ENCODE measurements at regions not wholly inside any gene's neighbourhood (a gene's known extent, or its start where the extent isn't known, plus 50 kb on each side); places are given as distances from the start of the nearest gene placed in this dataset.

DNA sequence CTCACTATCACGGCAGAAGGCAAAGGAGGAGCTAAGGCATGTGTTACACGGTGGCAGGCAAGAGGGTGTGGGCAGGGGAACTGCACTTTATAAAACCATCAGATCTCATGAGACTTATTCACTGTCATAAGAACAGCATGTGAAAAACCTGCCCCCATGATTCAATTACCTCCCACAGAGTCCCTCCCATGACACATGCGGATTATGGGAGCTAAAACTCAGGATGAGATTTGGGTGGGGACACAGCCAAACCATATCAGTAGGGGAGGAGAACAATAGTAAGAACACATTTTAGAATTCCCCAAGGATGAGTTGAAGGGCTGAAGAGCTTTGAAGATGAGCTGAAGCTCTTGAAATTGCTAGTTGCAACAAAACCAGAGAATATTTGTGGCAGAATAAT is 287.9 kb downstream of the SMARCA2 start:
- TF ChIP-seq ZBTB7A (IDR thresholded peaks at IDR 0.05; ENCODE audit: low read depth) = no peak
- TF ChIP-seq, protein P1, sequence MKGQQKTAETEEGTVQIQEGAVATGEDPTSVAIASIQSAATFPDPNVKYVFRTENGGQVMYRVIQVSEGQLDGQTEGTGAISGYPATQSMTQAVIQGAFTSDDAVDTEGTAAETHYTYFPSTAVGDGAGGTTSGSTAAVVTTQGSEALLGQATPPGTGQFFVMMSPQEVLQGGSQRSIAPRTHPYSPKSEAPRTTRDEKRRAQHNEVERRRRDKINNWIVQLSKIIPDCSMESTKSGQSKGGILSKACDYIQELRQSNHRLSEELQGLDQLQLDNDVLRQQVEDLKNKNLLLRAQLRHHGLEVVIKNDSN (IDR thresholded peaks at IDR 0.05) = no peak
- TF ChIP-seq TEAD4 (IDR thresholded peaks at IDR 0.05) = no peak
- no peak for TF ChIP-seq EGR1 (IDR thresholded peaks at IDR 0.05)
- no peak for TF ChIP-seq YY1 (IDR thresholded peaks at IDR 0.05; ENCODE audit: low read depth)

GRCh38 chr9:2307480-2307879 is 292.3 kb downstream of the SMARCA2 start:
- TF ChIP-seq EP300 (IDR thresholded peaks at IDR 0.05; ENCODE audit: borderline replicate concordance) = no peak
- no peak for TF ChIP-seq MAX (IDR thresholded peaks at IDR 0.05)
- no peak for TF ChIP-seq RAD21 (IDR thresholded peaks at IDR 0.05; ENCODE audit: low read depth)
- TF ChIP-seq, protein P1 (IDR thresholded peaks at IDR 0.05) = no peak
- TF ChIP-seq, protein P2, sequence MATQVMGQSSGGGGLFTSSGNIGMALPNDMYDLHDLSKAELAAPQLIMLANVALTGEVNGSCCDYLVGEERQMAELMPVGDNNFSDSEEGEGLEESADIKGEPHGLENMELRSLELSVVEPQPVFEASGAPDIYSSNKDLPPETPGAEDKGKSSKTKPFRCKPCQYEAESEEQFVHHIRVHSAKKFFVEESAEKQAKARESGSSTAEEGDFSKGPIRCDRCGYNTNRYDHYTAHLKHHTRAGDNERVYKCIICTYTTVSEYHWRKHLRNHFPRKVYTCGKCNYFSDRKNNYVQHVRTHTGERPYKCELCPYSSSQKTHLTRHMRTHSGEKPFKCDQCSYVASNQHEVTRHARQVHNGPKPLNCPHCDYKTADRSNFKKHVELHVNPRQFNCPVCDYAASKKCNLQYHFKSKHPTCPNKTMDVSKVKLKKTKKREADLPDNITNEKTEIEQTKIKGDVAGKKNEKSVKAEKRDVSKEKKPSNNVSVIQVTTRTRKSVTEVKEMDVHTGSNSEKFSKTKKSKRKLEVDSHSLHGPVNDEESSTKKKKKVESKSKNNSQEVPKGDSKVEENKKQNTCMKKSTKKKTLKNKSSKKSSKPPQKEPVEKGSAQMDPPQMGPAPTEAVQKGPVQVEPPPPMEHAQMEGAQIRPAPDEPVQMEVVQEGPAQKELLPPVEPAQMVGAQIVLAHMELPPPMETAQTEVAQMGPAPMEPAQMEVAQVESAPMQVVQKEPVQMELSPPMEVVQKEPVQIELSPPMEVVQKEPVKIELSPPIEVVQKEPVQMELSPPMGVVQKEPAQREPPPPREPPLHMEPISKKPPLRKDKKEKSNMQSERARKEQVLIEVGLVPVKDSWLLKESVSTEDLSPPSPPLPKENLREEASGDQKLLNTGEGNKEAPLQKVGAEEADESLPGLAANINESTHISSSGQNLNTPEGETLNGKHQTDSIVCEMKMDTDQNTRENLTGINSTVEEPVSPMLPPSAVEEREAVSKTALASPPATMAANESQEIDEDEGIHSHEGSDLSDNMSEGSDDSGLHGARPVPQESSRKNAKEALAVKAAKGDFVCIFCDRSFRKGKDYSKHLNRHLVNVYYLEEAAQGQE (IDR thresholded peaks at IDR 0.05; ENCODE audit: low read depth) = no peak
- no peak for TF ChIP-seq FOXM1 (IDR thresholded peaks at IDR 0.05; ENCODE audit: borderline replicate concordance, low read depth)
- no peak for TF ChIP-seq YY1 (IDR thresholded peaks at IDR 0.05; ENCODE audit: low read depth)
- TF ChIP-seq CEBPB (IDR thresholded peaks at IDR 0.05) = no peak
- TF ChIP-seq TAF1 (IDR thresholded peaks at IDR 0.05; ENCODE audit: low read depth) = no peak

- TF ChIP-seq TEAD4 (IDR thresholded peaks at IDR 0.05) = no peak
- TF ChIP-seq FOXM1 (IDR thresholded peaks at IDR 0.05; ENCODE audit: borderline replicate concordance, low read depth) = no peak
- TF ChIP-seq RAD21 (IDR thresholded peaks at IDR 0.05; ENCODE audit: low read depth) = no peak
- no peak for TF ChIP-seq CEBPB (IDR thresholded peaks at IDR 0.05)
- TF ChIP-seq CREB1 (IDR thresholded peaks at IDR 0.05; ENCODE audit: low read depth) = no peak
- no peak for TF ChIP-seq YY1 (IDR thresholded peaks at IDR 0.05; ENCODE audit: low read depth)
- no peak for TF ChIP-seq TCF12 (IDR thresholded peaks at IDR 0.05; ENCODE audit: low read depth)
- TF ChIP-seq EP300 (IDR thresholded peaks at IDR 0.05; ENCODE audit: borderline replicate concordance) = no peak
- TF ChIP-seq, protein P2 (IDR thresholded peaks at IDR 0.05; ENCODE audit: low read depth) = no peak
- no peak for TF ChIP-seq TAF1 (IDR thresholded peaks at IDR 0.05; ENCODE audit: low read depth)
- no peak for TF ChIP-seq ZBTB7A (IDR thresholded peaks at IDR 0.05; ENCODE audit: low read depth)
Observed at GRCh38 chr9:2311920-2312319, 296.8 kb downstream of the SMARCA2 start.

DNA sequence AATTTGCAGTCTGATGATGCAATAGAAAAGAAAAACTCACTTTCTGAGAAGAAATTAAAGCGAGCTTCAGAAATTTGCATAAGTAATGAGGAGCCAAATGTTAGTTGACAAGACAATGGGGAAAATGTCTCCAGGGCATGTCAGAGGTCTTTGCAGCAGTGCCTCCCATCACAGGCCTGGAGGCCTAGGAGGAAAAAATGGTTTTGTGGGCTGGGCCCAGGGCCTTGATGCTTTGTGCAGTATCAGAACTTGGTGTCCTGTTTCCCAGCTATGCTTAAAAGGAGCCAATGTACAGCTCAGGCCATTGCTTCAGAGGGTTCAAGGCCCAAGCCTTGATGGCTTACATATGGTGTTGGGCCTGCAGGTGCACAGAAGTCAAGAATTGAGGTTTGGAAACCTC is 298.4 kb downstream of the SMARCA2 start:
- TF ChIP-seq TCF12 (IDR thresholded peaks at IDR 0.05; ENCODE audit: low read depth) = no peak
- no peak for TF ChIP-seq RAD21 (IDR thresholded peaks at IDR 0.05; ENCODE audit: low read depth)
- TF ChIP-seq, protein P2 (IDR thresholded peaks at IDR 0.05; ENCODE audit: low read depth) = no peak
- TF ChIP-seq TEAD4 (IDR thresholded peaks at IDR 0.05) = no peak
- no peak for TF ChIP-seq TAF1 (IDR thresholded peaks at IDR 0.05; ENCODE audit: low read depth)
- TF ChIP-seq, protein P1 (IDR thresholded peaks at IDR 0.05) = no peak
- TF ChIP-seq NFIC (IDR thresholded peaks at IDR 0.05) = no peak
- no peak for TF ChIP-seq EGR1 (IDR thresholded peaks at IDR 0.05)
- TF ChIP-seq MAX (IDR thresholded peaks at IDR 0.05) = no peak
- TF ChIP-seq EP300 (IDR thresholded peaks at IDR 0.05; ENCODE audit: borderline replicate concordance) = no peak
- no peak for TF ChIP-seq YY1 (IDR thresholded peaks at IDR 0.05; ENCODE audit: low read depth)
- no peak for TF ChIP-seq ZBTB7A (IDR thresholded peaks at IDR 0.05; ENCODE audit: low read depth)
- TF ChIP-seq FOXM1 (IDR thresholded peaks at IDR 0.05; ENCODE audit: borderline replicate concordance, low read depth) = no peak
- TF ChIP-seq CEBPB (IDR thresholded peaks at IDR 0.05) = no peak
- TF ChIP-seq CREB1 (IDR thresholded peaks at IDR 0.05; ENCODE audit: low read depth) = no peak
